Sigmoid colon (tissue), 3 donors: ENCODE measurements at regions not wholly inside any gene's neighbourhood (a gene's known extent, or its start where the extent isn't known, plus 50 kb on each side); places are given as distances from the start of the nearest gene placed in this dataset.

Experiments used
- POLR2A ChIP-seq, 2 donors: fragments of 450-650 bp; IDR thresholded peaks; one replicate each; pipeline ENCODE4 v1.6.1; 2016; ENCODE audit warnings: antibody characterized with exemption in 2 of 2, mild to moderate bottlenecking in 2 of 2, moderate library complexity in 2 of 2
- TF ChIP-seq, protein P1 (sequence below), 4 experiments: fragments of 450-650 bp in 3 of 4; fragments of 200-600 bp in 1 of 4; IDR thresholded peaks; one replicate each; pipeline ENCODE4 v1.5.1; 2016 to 2019; ENCODE audit warnings: antibody characterized with exemption in 4 of 4, mild to moderate bottlenecking in 3 of 4, moderate library complexity in 2 of 4

DNA sequence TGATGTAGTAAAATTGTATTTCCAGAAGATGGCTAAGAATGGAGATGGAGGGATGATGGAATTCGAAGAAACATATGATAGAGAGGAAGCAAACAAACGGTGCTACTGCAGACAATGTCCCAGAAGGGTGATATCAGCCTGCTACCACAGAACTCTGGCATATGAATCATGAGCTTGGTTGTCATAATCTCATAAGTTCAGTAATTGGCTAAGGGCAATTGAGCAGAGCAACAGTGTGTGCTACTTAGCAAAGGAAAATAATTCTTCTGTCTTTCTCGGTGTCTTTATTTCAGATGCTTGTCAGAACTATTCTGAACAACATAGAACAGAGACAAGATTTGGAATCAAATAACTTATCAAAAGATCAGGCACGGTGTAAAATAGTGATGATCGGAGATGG is 407.3 kb downstream of the GBE1 start:
- TF ChIP-seq, protein P1, sequence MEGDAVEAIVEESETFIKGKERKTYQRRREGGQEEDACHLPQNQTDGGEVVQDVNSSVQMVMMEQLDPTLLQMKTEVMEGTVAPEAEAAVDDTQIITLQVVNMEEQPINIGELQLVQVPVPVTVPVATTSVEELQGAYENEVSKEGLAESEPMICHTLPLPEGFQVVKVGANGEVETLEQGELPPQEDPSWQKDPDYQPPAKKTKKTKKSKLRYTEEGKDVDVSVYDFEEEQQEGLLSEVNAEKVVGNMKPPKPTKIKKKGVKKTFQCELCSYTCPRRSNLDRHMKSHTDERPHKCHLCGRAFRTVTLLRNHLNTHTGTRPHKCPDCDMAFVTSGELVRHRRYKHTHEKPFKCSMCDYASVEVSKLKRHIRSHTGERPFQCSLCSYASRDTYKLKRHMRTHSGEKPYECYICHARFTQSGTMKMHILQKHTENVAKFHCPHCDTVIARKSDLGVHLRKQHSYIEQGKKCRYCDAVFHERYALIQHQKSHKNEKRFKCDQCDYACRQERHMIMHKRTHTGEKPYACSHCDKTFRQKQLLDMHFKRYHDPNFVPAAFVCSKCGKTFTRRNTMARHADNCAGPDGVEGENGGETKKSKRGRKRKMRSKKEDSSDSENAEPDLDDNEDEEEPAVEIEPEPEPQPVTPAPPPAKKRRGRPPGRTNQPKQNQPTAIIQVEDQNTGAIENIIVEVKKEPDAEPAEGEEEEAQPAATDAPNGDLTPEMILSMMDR (IDR thresholded peaks at IDR 0.05), result no peak
- TF ChIP-seq POLR2A (IDR thresholded peaks at IDR 0.05), result no peak
